ENCODE measurements at regions not wholly inside any gene's neighbourhood (a gene's known extent, or its start where the extent isn't known, plus 50 kb on each side); places are given as distances from the start of the nearest gene placed in this dataset.
"Not testable (repeated sequence)": the region's sequence is repeated elsewhere in the genome, so short reads cannot be mapped to it uniquely, and the experiment has no call there.

GRCh38 chr10:21421016-21421415 is 104.5 kb downstream of the SKIDA1 start:
- Histone ChIP-seq H3K4me3 (ENCODE audit: insufficient read depth, low read length) (no peak overlapping the region), H3K9me3 (ENCODE audit: low read depth, low read length) (no peaks in the 10 kb centered on the region), H3K36me3 (ENCODE audit: insufficient read depth, low read length) (no peaks in the 10 kb centered on the region), H2AFZ (ENCODE audit: low read length) (no peak overlapping the region), H3K4me1 (ENCODE audit: insufficient read depth, low read length) (no peaks in the 10 kb centered on the region), H3K79me2 (ENCODE audit: insufficient read depth, low read length) (no peaks in the 10 kb centered on the region), H3K27me3 (ENCODE audit: insufficient read depth, low read length) (no peaks in the 10 kb centered on the region), H4K20me1 (ENCODE audit: insufficient read depth, low read length) (no peaks in the 10 kb centered on the region), H3K4me2 (ENCODE audit: insufficient read depth, low read length) (no peak overlapping the region), H3K27ac (ENCODE audit: low read depth, low read length) (no peak overlapping the region)
- TF ChIP-seq CTCF (IDR thresholded peaks at IDR 0.05; ENCODE audit: extremely low read depth, low read depth, low read length) = no peak
- no peak for DNase-seq (ENCODE audit: insufficient read length, low spot score, missing footprints)

- H4K20me1 ChIP-seq (ENCODE audit: insufficient read depth, low read length); H3K4me1 ChIP-seq (ENCODE audit: insufficient read depth, low read length); H3K9me3 ChIP-seq (ENCODE audit: low read depth, low read length); DNase-seq (ENCODE audit: insufficient read length, low spot score, missing footprints); H3K27me3 ChIP-seq (ENCODE audit: insufficient read depth, low read length); H2AFZ ChIP-seq (ENCODE audit: low read length); H3K27ac ChIP-seq (ENCODE audit: low read depth, low read length); H3K79me2 ChIP-seq (ENCODE audit: insufficient read depth, low read length); H3K36me3 ChIP-seq (ENCODE audit: insufficient read depth, low read length); H3K4me3 ChIP-seq (ENCODE audit: insufficient read depth, low read length); H3K4me2 ChIP-seq (ENCODE audit: insufficient read depth, low read length): not testable (repeated sequence)
Observed at GRCh38 chr10:21418981-21419576, 106.4 kb downstream of the SKIDA1 start.

GRCh38 chr10:21417172-21417712 is 108.2 kb downstream of the SKIDA1 start:
- H4K20me1 ChIP-seq (ENCODE audit: insufficient read depth, low read length) = no peaks in the 10 kb centered on the region
- no peak for DNase-seq (ENCODE audit: insufficient read length, low spot score, missing footprints)
- H3K27ac ChIP-seq (ENCODE audit: low read depth, low read length) = no peak overlapping the region
- H2AFZ ChIP-seq (ENCODE audit: low read length) = no peak overlapping the region
- H3K79me2 ChIP-seq (ENCODE audit: insufficient read depth, low read length) = no peaks in the 10 kb centered on the region
- no peaks in the 10 kb centered on the region for H3K4me1 ChIP-seq (ENCODE audit: insufficient read depth, low read length)
- no peaks in the 10 kb centered on the region for H3K36me3 ChIP-seq (ENCODE audit: insufficient read depth, low read length)
- H3K9me3 ChIP-seq (ENCODE audit: low read depth, low read length) = no peaks in the 10 kb centered on the region
- no peak overlapping the region for H3K4me3 ChIP-seq (ENCODE audit: insufficient read depth, low read length)
- no peak overlapping the region for H3K4me2 ChIP-seq (ENCODE audit: insufficient read depth, low read length)
- no peaks in the 10 kb centered on the region for H3K27me3 ChIP-seq (ENCODE audit: insufficient read depth, low read length)
- no peak for TF ChIP-seq CTCF (IDR thresholded peaks at IDR 0.05; ENCODE audit: extremely low read depth, low read depth, low read length)

GRCh38 chr10:21413680-21414079 is 111.8 kb downstream of the SKIDA1 start:
- DNase-seq (ENCODE audit: insufficient read length, low spot score, missing footprints) = no peak
- no peaks in the 10 kb centered on the region for H3K27me3 ChIP-seq (ENCODE audit: insufficient read depth, low read length)
- no peaks in the 10 kb centered on the region for H4K20me1 ChIP-seq (ENCODE audit: insufficient read depth, low read length)
- no peak overlapping the region for H3K4me2 ChIP-seq (ENCODE audit: insufficient read depth, low read length)
- H3K4me3 ChIP-seq (ENCODE audit: insufficient read depth, low read length) = no peak overlapping the region
- no peaks in the 10 kb centered on the region for H3K36me3 ChIP-seq (ENCODE audit: insufficient read depth, low read length)
- H2AFZ ChIP-seq (ENCODE audit: low read length) = no peak overlapping the region
- no peaks in the 10 kb centered on the region for H3K79me2 ChIP-seq (ENCODE audit: insufficient read depth, low read length)
- no peak for TF ChIP-seq CTCF (IDR thresholded peaks at IDR 0.05; ENCODE audit: extremely low read depth, low read depth, low read length)
- no peak overlapping the region for H3K27ac ChIP-seq (ENCODE audit: low read depth, low read length)
- no peaks in the 10 kb centered on the region for H3K4me1 ChIP-seq (ENCODE audit: insufficient read depth, low read length)
- no peaks in the 10 kb centered on the region for H3K9me3 ChIP-seq (ENCODE audit: low read depth, low read length)
